PFSK-1 (cell line): ENCODE measurements at regions not wholly inside any gene's neighbourhood (a gene's known extent, or its start where the extent isn't known, plus 50 kb on each side); places are given as distances from the start of the nearest gene placed in this dataset.

ENCODE experiments used
- FOXP2 ChIP-seq: optimal IDR thresholded peaks from 2 replicates; pipeline ENCODE3; 2011; ENCODE audit warnings: borderline replicate concordance, control low read depth, inconsistent platforms; ENCODE audit not compliant: insufficient read depth; ENCODE audit errors: extremely low read length, extremely low read depth
- POLR2AphosphoS5 ChIP-seq: IDR thresholded peaks from 2 replicates; pipeline ENCODE4 v1.6.1; 2012; ENCODE audit warnings: low read depth, mild to moderate bottlenecking, control low read depth, low read length, moderate library complexity
- SIN3A ChIP-seq: IDR thresholded peaks from 2 replicates; pipeline ENCODE4 v1.6.1; 2012; ENCODE audit warnings: mild to moderate bottlenecking, low read length, moderate library complexity, borderline replicate concordance; ENCODE audit not compliant: insufficient read depth
- TAF1 ChIP-seq: IDR thresholded peaks from 2 replicates; pipeline ENCODE4 v1.6.1; 2012; ENCODE audit warnings: low read length, control low read depth, borderline replicate concordance; ENCODE audit not compliant: insufficient read depth
- TF ChIP-seq, protein P1 (sequence below), 2 experiments: IDR thresholded peaks; 2 replicates each; pipeline versions ENCODE4 v1.6.1 to v1.8.0; 2011 to 2012; ENCODE audit warnings: low read depth in 2 of 2, low read length in 2 of 2, control low read depth in 1 of 2, inconsistent platforms in 1 of 2, mild to moderate bottlenecking in 1 of 2, moderate library complexity in 1 of 2; ENCODE audit not compliant: insufficient read depth in 1 of 2

DNA sequence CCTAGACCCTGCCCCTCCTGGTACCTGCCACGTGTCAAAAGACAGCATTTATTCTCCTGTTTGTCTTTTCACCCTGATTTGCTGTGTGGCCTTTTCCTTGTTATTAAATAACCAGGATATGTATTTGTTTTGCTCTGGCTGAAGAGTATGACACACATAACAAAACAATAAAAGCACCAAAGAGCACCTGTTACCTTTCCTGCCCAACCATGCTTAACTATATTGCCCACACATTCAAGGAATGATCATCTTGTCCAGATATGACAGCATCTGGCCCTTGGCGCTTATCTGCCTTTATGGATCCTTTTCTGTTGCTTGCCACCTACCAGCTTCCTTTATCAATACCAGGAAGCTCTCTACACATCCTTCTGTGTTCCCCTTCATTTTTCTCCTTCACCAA is 357.7 kb downstream of the FGFR2 start:
- TF ChIP-seq, protein P1, sequence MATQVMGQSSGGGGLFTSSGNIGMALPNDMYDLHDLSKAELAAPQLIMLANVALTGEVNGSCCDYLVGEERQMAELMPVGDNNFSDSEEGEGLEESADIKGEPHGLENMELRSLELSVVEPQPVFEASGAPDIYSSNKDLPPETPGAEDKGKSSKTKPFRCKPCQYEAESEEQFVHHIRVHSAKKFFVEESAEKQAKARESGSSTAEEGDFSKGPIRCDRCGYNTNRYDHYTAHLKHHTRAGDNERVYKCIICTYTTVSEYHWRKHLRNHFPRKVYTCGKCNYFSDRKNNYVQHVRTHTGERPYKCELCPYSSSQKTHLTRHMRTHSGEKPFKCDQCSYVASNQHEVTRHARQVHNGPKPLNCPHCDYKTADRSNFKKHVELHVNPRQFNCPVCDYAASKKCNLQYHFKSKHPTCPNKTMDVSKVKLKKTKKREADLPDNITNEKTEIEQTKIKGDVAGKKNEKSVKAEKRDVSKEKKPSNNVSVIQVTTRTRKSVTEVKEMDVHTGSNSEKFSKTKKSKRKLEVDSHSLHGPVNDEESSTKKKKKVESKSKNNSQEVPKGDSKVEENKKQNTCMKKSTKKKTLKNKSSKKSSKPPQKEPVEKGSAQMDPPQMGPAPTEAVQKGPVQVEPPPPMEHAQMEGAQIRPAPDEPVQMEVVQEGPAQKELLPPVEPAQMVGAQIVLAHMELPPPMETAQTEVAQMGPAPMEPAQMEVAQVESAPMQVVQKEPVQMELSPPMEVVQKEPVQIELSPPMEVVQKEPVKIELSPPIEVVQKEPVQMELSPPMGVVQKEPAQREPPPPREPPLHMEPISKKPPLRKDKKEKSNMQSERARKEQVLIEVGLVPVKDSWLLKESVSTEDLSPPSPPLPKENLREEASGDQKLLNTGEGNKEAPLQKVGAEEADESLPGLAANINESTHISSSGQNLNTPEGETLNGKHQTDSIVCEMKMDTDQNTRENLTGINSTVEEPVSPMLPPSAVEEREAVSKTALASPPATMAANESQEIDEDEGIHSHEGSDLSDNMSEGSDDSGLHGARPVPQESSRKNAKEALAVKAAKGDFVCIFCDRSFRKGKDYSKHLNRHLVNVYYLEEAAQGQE (IDR thresholded peaks at IDR 0.05; ENCODE audit: insufficient read depth in 1 of 2, low read depth in 2 of 2, low read length in 2 of 2), result no peak
- no peak for TF ChIP-seq POLR2AphosphoS5

DNA sequence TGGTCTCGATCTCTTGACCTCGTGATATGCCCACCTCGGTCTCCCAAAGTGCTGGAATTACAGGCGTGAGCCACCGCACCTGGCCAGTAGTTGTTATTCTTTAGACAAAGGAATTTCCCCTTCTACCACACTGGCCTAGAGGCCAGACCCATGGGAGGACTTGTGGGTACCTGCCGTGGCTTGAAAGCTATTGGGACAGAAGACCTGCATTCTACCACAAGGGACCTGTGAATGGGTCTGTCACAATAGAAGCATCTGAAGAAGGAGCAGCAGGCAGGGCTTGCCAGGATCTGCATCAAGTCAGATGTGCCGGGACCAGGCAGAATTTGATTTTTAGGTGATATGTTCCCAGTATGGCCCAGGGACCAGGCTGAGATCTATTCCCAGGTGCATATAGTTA is 356.9 kb downstream of the FGFR2 start:
- TF ChIP-seq FOXP2 (no peak), SIN3A (no peak), POLR2AphosphoS5 (no peak), TAF1 (no peak)
- TF ChIP-seq, protein P1 (IDR thresholded peaks at IDR 0.05; ENCODE audit: insufficient read depth in 1 of 2, low read depth in 2 of 2, low read length in 2 of 2), result no peak

DNA sequence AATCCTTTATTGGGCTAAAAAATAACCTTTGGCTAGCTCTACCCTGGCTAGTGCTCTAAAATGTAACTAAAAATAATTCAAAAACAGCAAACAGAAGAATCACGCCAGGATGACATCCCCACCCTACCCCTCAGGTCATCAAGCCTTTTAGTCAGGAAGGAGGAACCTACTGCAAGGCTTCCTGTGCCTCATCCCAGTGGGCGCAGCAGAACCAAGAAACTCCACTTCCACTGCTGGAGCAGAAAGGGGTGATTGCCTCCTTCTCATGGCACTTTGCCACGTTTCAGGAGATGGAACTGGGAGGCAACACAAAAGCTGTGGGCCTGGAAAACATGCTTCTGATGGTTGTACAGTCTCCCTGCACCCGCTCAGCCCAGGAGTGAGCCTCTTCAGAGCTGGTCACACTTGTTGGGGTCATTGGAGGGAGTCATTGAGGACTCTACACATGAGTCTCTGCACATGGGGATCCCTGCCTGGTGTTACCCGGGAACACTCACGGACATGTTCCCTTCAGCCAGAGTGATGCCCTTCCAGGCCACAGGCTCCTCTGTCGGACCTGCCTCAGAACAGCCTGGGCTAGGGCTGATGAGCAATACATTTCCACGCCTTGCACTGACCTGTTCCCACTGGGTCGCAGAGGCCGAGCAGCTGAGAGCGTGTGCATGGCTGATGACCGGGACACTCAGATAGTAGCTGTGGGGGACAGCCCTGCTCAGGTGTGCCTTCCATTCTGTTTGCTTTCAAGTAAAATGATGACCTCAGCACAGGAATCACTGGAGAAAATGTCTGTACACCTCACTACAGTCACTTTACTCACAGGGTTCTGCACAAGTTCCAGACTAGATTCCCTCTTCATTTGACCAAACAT is 355.3 kb downstream of the FGFR2 start:
- TF ChIP-seq POLR2AphosphoS5 (no peak), FOXP2 (no peak), TAF1 (no peak), SIN3A (no peak)
- TF ChIP-seq, protein P1 (IDR thresholded peaks at IDR 0.05; ENCODE audit: insufficient read depth in 1 of 2, low read depth in 2 of 2, low read length in 2 of 2), result no peak

DNA sequence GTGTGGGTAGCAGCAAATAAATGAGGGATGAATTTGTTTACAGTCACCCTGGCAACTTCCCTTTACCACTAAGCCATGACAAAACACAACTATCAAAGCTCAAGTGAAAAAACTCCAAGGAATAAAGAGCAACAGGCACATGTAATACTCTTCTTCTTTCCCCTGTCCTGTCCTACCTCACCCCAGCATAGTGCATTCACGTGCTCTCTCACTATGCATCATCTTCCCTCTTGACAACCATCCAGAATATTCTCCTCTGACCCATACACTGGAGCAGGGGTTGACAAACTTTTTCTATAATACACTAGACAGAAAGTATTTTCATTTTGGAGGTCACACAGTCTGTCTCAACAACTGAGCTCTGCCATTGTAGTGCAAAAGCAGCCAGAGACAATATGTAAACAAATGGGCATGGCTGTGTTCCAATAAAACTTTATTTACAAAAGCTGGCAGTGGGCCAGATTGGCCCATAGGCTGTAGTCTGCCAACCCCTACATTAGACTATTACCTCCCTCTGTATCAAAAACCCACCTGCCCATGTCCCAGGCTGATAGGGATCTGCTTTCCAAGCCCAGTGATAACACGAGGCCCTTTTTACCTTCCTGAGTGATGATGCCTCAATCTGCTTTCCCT is 354.5 kb downstream of the FGFR2 start:
- TF ChIP-seq, protein P1 (IDR thresholded peaks at IDR 0.05; ENCODE audit: insufficient read depth in 1 of 2, low read depth in 2 of 2, low read length in 2 of 2), result no peak
- no peak for TF ChIP-seq TAF1
- TF ChIP-seq FOXP2, result no peak
- no peak for TF ChIP-seq SIN3A
- no peak for TF ChIP-seq POLR2AphosphoS5
